Chondrocyte (in vitro differentiated cells): ENCODE measurements at regions not wholly inside any gene's neighbourhood (a gene's known extent, or its start where the extent isn't known, plus 50 kb on each side); places are given as distances from the start of the nearest gene placed in this dataset.

Experiments used
- DNase-seq: peaks from one replicate; pipeline ENCODE4 v3.0.0; 2021; ENCODE audit warnings: mixed read lengths, low spot score
- H3K27ac Mint-ChIP-seq: one replicate; pipeline ENCODE4 v1.8.0; 2021; ENCODE audit warnings: mild to moderate bottlenecking, moderate library complexity, mixed read lengths; ENCODE audit not compliant: unreplicated experiment
- H3K27me3 Mint-ChIP-seq: 2 replicates; pipeline ENCODE4 v1.8.0; 2021; ENCODE audit warnings: low read depth, mixed read lengths
- H3K36me3 Mint-ChIP-seq: 2 replicates; pipeline ENCODE4 v1.8.0; 2021; ENCODE audit warnings: low read depth, mixed read lengths
- H3K4me1 Mint-ChIP-seq: 2 replicates; pipeline ENCODE4 v1.8.0; 2021; ENCODE audit warnings: low read depth, mild to moderate bottlenecking, mixed read lengths
- H3K4me3 Mint-ChIP-seq: one replicate; pipeline ENCODE4 v1.8.0; 2021; ENCODE audit warnings: mild to moderate bottlenecking, moderate library complexity, mixed read lengths; ENCODE audit not compliant: unreplicated experiment
- H3K9me3 Mint-ChIP-seq: 2 replicates; pipeline ENCODE4 v1.8.0; 2021; ENCODE audit warnings: low read depth, mixed read lengths
- TF ChIP-seq, protein P1 (sequence below): fragments of 200-600 bp; sonication (generic); IDR thresholded peaks from 2 replicates; pipeline ENCODE4 v1.5.0; 2021; ENCODE audit warnings: antibody characterized with exemption, mild to moderate bottlenecking, moderate library complexity

DNA sequence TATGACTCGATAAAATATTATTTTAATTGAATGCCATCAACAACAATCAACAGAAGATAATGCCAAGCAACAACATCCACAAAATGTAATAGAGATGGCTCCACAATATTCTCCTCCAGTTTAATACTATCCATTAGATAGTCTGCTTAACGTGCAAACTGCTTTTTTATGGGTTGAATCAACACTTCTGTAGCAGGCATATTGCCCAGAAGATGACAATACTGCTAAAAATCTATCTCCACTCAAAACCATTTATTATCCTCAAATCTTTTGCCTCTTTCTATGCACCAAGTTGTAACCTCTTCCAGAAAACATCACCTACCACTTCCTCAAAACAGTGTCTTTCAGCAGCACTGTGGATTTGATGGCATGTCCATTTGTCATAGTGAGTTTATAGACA lies 295.7 kb upstream of the LMCD1 start:
- TF ChIP-seq, protein P1, sequence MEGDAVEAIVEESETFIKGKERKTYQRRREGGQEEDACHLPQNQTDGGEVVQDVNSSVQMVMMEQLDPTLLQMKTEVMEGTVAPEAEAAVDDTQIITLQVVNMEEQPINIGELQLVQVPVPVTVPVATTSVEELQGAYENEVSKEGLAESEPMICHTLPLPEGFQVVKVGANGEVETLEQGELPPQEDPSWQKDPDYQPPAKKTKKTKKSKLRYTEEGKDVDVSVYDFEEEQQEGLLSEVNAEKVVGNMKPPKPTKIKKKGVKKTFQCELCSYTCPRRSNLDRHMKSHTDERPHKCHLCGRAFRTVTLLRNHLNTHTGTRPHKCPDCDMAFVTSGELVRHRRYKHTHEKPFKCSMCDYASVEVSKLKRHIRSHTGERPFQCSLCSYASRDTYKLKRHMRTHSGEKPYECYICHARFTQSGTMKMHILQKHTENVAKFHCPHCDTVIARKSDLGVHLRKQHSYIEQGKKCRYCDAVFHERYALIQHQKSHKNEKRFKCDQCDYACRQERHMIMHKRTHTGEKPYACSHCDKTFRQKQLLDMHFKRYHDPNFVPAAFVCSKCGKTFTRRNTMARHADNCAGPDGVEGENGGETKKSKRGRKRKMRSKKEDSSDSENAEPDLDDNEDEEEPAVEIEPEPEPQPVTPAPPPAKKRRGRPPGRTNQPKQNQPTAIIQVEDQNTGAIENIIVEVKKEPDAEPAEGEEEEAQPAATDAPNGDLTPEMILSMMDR = no peak
- Mint-ChIP-seq H3K27ac (no peak overlapping the region), H3K27me3 (no peaks in the 10 kb centered on the region), H3K9me3 (no peaks in the 10 kb centered on the region), H3K4me3 (no peak overlapping the region), H3K4me1 (peaks cover 26% of the 10 kb centered on the region), H3K36me3 (no peaks in the 10 kb centered on the region)
- no peak for DNase-seq

DNA sequence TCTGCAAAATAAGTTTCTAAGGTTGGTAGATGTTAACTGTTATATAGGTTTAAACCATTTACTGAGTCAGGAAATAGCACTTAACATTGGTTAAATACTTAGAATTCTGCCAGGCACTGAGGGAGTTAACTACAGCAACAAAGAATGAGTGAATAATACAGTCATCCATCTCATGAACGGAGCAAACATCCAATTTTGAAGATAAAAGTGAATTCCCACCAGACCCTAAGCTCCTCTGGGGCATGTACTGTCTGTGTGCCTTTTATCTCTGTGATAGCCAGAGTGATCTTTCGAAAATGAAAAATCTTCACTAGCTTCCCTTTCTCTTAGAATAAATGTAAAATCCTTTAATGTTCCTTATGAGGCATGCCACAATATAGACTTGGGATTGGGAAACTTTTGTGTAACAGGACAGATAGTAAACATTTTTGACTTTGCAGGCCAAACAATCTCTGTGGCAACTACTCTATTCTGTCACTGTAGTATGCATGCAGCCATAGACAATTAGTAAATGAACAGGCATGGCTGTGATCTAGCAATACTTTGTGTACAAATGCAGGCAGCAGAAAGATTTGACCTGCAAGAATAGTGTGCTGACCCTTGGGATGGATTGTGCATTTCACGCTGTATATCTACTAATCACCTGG lies 294.5 kb upstream of the LMCD1 start:
- no peak overlapping the region for H3K27ac Mint-ChIP-seq
- peaks cover 30% of the 10 kb centered on the region for H3K4me1 Mint-ChIP-seq
- no peaks in the 10 kb centered on the region for H3K36me3 Mint-ChIP-seq
- H3K27me3 Mint-ChIP-seq = no peaks in the 10 kb centered on the region
- no peak overlapping the region for H3K4me3 Mint-ChIP-seq
- no peaks in the 10 kb centered on the region for H3K9me3 Mint-ChIP-seq
- TF ChIP-seq, protein P1 = no peak
- no peak for DNase-seq

DNA sequence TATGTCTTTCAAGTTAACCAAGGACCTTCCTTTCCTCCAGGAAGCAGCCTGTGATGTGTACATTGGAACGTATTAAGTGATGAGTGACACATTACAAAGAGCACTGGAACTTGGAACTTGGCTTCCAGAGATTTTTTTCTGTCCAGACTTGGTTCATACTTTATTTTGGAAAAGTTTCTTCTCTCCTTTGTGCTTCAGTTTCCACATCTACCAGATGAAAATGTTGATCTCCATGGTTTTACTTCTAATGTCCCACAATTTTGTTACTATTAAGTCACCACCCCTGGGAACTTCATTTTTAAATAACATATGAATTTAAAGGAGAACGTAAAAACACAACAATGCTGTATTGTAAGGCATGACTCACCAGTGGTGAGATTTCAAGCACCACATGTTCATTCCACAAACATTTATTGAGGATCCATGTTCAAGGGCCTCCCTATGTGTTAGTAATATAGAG lies 290.7 kb upstream of the LMCD1 start:
- DNase-seq = no peak
- no peaks in the 10 kb centered on the region for H3K9me3 Mint-ChIP-seq
- peak overlapping the region; percentile 56 for H3K27ac Mint-ChIP-seq

DNA sequence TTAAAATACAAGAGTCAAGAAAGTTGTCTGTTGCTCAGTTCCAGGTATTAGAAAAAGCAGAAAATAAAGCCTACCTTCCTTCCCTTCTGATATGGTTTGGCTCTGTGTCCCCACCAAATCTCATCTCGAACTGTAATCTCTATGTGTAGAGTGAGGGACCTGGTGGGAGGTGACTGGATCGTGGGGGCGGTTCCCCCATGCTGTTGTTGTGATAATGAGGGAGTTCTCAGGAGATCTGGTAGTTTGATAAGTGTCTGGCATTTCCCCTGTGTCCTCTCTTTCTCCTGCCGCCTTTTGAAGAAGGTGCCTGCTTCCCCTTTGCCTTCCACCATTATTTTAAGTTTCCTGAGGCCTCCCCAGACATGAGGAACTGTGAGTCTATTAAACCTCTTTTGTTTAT lies 288.8 kb upstream of the LMCD1 start:
- Mint-ChIP-seq H3K4me1 (peaks cover 13% of the 10 kb centered on the region), H3K9me3 (no peaks in the 10 kb centered on the region)

More for the DNA sequence above, 290.7 kb upstream of the LMCD1 start:
- Mint-ChIP-seq H3K36me3 (no peaks in the 10 kb centered on the region), H3K27me3 (no peaks in the 10 kb centered on the region), H3K4me3 (no peak overlapping the region), H3K4me1 (peaks cover 23% of the 10 kb centered on the region)
- TF ChIP-seq, protein P1 = no peak

DNA sequence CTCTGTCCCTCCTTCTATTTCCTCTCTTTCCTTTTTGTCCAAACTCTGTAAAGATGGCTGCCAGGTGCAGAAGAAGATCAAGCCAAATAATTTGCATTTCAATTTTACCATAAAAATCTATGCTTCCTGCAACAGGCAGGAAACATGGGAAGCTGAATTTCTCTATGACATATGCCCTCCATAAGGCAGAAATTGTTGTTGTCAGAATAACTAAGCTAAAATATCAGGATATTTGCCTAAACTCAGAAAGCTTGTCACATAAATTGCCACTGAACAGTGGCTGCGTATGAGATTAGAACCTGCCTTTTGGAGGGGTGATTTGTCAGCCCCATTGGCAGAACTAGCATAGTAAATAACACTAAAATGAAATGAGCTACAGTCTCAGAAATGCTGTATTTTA lies 288.3 kb upstream of the LMCD1 start:
- Mint-ChIP-seq H3K36me3 (no peaks in the 10 kb centered on the region), H3K4me1 (peaks cover 13% of the 10 kb centered on the region), H3K27ac (no peak overlapping the region), H3K4me3 (no peak overlapping the region), H3K9me3 (no peaks in the 10 kb centered on the region), H3K27me3 (no peaks in the 10 kb centered on the region)
- TF ChIP-seq, protein P1 = no peak
- no peak for DNase-seq

More for the DNA sequence above, 288.8 kb upstream of the LMCD1 start:
- Mint-ChIP-seq H3K27me3 (no peaks in the 10 kb centered on the region), H3K4me3 (no peak overlapping the region), H3K36me3 (no peaks in the 10 kb centered on the region), H3K27ac (no peak overlapping the region)
- DNase-seq = no peak
- TF ChIP-seq, protein P1 = no peak
